Sciatic nerve (tissue), 1 donor: ENCODE measurements at regions not wholly inside any gene's neighbourhood (a gene's known extent, or its start where the extent isn't known, plus 50 kb on each side); places are given as distances from the start of the nearest gene placed in this dataset. TPM values are rescaled to one million over a fixed set of nuclear protein-coding genes. Genes with fewer than 3 reads are reported as not detected.

ENCODE experiments used
- microRNA-seq: library from miRNA; unstranded; fragments of <30 nt; microRNA quantifications from one replicate; pipeline ENCODE4 v1.2.0, GENCODE V29; 2020
- donor health status: DM: no; HTN: no; CAD: no.

Small RNA genes in the stretch of these regions (microRNA-seq; reads per million reads assigned to microRNA genes)
- not detected for gene MIR4283-1
